HepG2 (cell line): ENCODE measurements at regions not wholly inside any gene's neighbourhood (a gene's known extent, or its start where the extent isn't known, plus 50 kb on each side); places are given as distances from the start of the nearest gene placed in this dataset.

ENCODE experiments used
- ATAC-seq: fragments of 200-7000 bp; cut with Tn5 transposase; 3 replicates; pipeline ENCODE4 v1.9.1; 2020; ENCODE audit warnings: mild to moderate bottlenecking, moderate library complexity
- BruUV-seq: library from RNA; stranded (reverse); fragments of 400-500 nt; replicated peaks from 2 replicates; lab custom pipeline; 2021; lab: Mats Ljungman, UMichigan
- CTCF ChIA-PET: fragments of 300-600 bp; formaldehyde crosslinking; extraction: SDS; loops from one replicate; lab custom pipeline; 2021; ENCODE audit warnings: low total read pairs, inconsistent platforms, low intra/inter-chr PET ratio; lab: Yijun Ruan, JAX
- POLR2A ChIA-PET: fragments of 350-600 bp; sonication (Branson Sonifier 250); formaldehyde crosslinking; loops from one replicate; lab custom pipeline; 2020; ENCODE audit warnings: antibody characterized with exemption, inconsistent platforms; lab: Yijun Ruan, JAX
- DNase-seq: peaks from one replicate; pipeline ENCODE4 v3.0.0-alpha.2; 2015; ENCODE audit warnings: low spot score
- FAIRE-seq: peaks from 3 replicates; lab custom pipeline; 2011; peaks lifted over from hg19 to GRCh38; lab: Jason Lieb, UNC
- H2AFZ ChIP-seq: one replicate; pipeline ENCODE4 v1.6.1; 2011; ENCODE audit warnings: low read length, inconsistent platforms
- H3K27ac ChIP-seq: fragments of 300-600 bp; 3 replicates; pipeline ENCODE4 v1.8.0; 2011; ENCODE audit warnings: mixed run types, mild to moderate bottlenecking, mixed read lengths, low read length, inconsistent platforms; ENCODE audit not compliant: insufficient read depth; ENCODE audit errors: extremely low read length
- H3K27me3 ChIP-seq, 2 experiments: fragments of 200-600 bp in 1 of 2; 2 replicates in 1 of 2; 3 replicates in 1 of 2; pipeline versions ENCODE4 v1.6.0 to v1.8.0; 2011; ENCODE audit warnings: low read length in 2 of 2, mild to moderate bottlenecking in 2 of 2, moderate library complexity in 2 of 2, inconsistent platforms in 1 of 2; ENCODE audit not compliant: insufficient read depth in 2 of 2, control insufficient read depth in 1 of 2
- H3K36me3 ChIP-seq, 2 experiments: fragments of 200-600 bp in 1 of 2; replicated peaks in 1 of 2; 2 replicates in 1 of 2; 3 replicates in 1 of 2; pipeline versions ENCODE4 v1.5.1 to v1.8.0; 2011; ENCODE audit warnings: low read length in 2 of 2, inconsistent platforms in 1 of 2; ENCODE audit not compliant: insufficient read depth in 2 of 2, control insufficient read depth in 1 of 2
- H3K4me1 ChIP-seq: 2 replicates; pipeline ENCODE4 v1.5.1; 2012; ENCODE audit warnings: low read length, inconsistent platforms; ENCODE audit not compliant: insufficient read depth
- H3K4me2 ChIP-seq: 2 replicates; pipeline ENCODE4 v1.6.0; 2011; ENCODE audit warnings: low read depth, low read length, inconsistent platforms
- H3K4me3 ChIP-seq, 3 experiments: fragments of 200-600 bp in 1 of 3; sonication (generic), shearing (Covaris generic) in 1 of 3; replicated peaks in 1 of 3; 2 replicates each; pipeline ENCODE4 v1.5.1; 2011 to 2016; ENCODE audit warnings: low read length in 3 of 3, inconsistent platforms in 2 of 3, low read depth in 2 of 3, mild to moderate bottlenecking in 2 of 3, control low read depth in 1 of 3, mixed read lengths in 1 of 3; ENCODE audit not compliant: insufficient read depth in 1 of 3
- H3K79me2 ChIP-seq: one replicate; pipeline ENCODE4 v1.6.1; 2011; ENCODE audit warnings: low read length, inconsistent platforms; ENCODE audit not compliant: insufficient read depth
- H3K9ac ChIP-seq: 2 replicates; pipeline ENCODE4 v1.6.0; 2011; ENCODE audit warnings: mild to moderate bottlenecking, low read depth, low read length, inconsistent platforms; ENCODE audit not compliant: insufficient read depth
- H3K9me3 ChIP-seq: 2 replicates; pipeline ENCODE4 v1.5.1; 2012; ENCODE audit warnings: mild to moderate bottlenecking, low read length
- H4K20me1 ChIP-seq: 2 replicates; pipeline ENCODE4 v1.6.0; 2011; ENCODE audit warnings: inconsistent platforms, mild to moderate bottlenecking, low read length, moderate library complexity; ENCODE audit not compliant: insufficient read depth
- BATF2 ChIP-seq: sonication (generic); formaldehyde crosslinking; IDR thresholded peaks from 2 replicates; pipeline ENCODE4 v1.8.0; 2022; ENCODE audit warnings: mild to moderate bottlenecking, missing genetic modification reagents, moderate library complexity
- CBX5 ChIP-seq: sonication (generic); formaldehyde crosslinking; IDR thresholded peaks from 2 replicates; pipeline ENCODE4 v1.4.0; 2020; ENCODE audit warnings: missing genetic modification reagents, borderline replicate concordance
- CEBPZ ChIP-seq: IDR thresholded peaks from 2 replicates; pipeline ENCODE4 v1.6.1; 2012; ENCODE audit warnings: low read length, improper control_type of control experiment
- CERS6 ChIP-seq: sonication (generic); formaldehyde crosslinking; IDR thresholded peaks from 2 replicates; pipeline ENCODE4 v1.5.0; 2020; ENCODE audit warnings: missing genetic modification reagents
- GTF2F1 ChIP-seq: fragments of 150-350 bp; IDR thresholded peaks from 2 replicates; pipeline ENCODE4 v1.6.1; 2014; ENCODE audit warnings: low read length
- HDAC1 ChIP-seq: sonication (generic); formaldehyde crosslinking; IDR thresholded peaks from 2 replicates; pipeline ENCODE4 v1.5.1; 2020; ENCODE audit warnings: mild to moderate bottlenecking, missing genetic modification reagents
- RERE ChIP-seq: IDR thresholded peaks from 2 replicates; pipeline ENCODE4 v1.6.1; 2016; ENCODE audit warnings: low read depth, missing genetic modification reagents, missing compliant biosample characterization
- ZFP90 ChIP-seq: sonication (generic); formaldehyde crosslinking; IDR thresholded peaks from 2 replicates; pipeline ENCODE4 v1.8.0; 2022; ENCODE audit warnings: missing genetic modification reagents, mild to moderate bottlenecking, inconsistent platforms, borderline replicate concordance
- ZNF496 ChIP-seq: sonication (generic); formaldehyde crosslinking; IDR thresholded peaks from 2 replicates; pipeline ENCODE4 v1.8.1; 2023; ENCODE audit warnings: mild to moderate bottlenecking, moderate library complexity, missing genetic modification reagents; ENCODE audit not compliant: insufficient replicate concordance
- ZNF615 ChIP-seq: sonication (generic); formaldehyde crosslinking; IDR thresholded peaks from 2 replicates; pipeline ENCODE4 v1.5.0; 2020; ENCODE audit warnings: mild to moderate bottlenecking, missing genetic modification reagents, borderline replicate concordance
- WGBS: methylation state at CpG from one replicate; pipeline ENCODE4 v1.1.6; 2017; ENCODE audit warnings: low lambda C conversion rate; 5-methylcytosine and 5-hydroxymethylcytosine counted together
- in situ Hi-C: cut with HindIII; loops from 2 replicates; pipeline ENCODE4 v1.10.0; 2017; ENCODE audit warnings: low pct_unique_long_range_greater_than_20kb; ENCODE audit not compliant: extremely low pct_ligation_motif_present
- intact Hi-C: fragments of 100-400 bp; cut with micrococcal nuclease; formaldehyde crosslinking; loops from one replicate; pipeline ENCODE4 v1.10.0; 2022; ENCODE audit not compliant: unreplicated experiment

- CTCF ChIA-PET = no interaction called here
- Histone ChIP-seq H3K9me3 (no peaks in the 10 kb centered on the region), H2AFZ (no peak overlapping the region), H3K36me3 (no peaks in the 10 kb centered on the region), H3K27ac (no peak overlapping the region), H3K27me3 (no peaks in the 10 kb centered on the region), H3K4me1 (no peaks in the 10 kb centered on the region), H3K79me2 (no peaks in the 10 kb centered on the region), H3K4me3 (no peak overlapping the region), H4K20me1 (no peaks in the 10 kb centered on the region), H3K4me2 (no peak overlapping the region), H3K9ac (no peak overlapping the region)
- POLR2A ChIA-PET = no interaction called here
- DNase-seq (no peak), ATAC-seq (no peak)
- in situ Hi-C loops = no loop called here
- no TSS peak for BruUV-seq
- intact Hi-C loops = no loop called here
- 45% methylated on average over 1 of the region's 1 CpG for WGBS
- no peak for TF ChIP-seq CBX5
- no peak for TF ChIP-seq ZFP90 (CRISPR knock-in tag)
- no peak for TF ChIP-seq CEBPZ
- no peak for TF ChIP-seq BATF2 (CRISPR knock-in tag)
- no peak for TF ChIP-seq CERS6 (CRISPR knock-in tag)
- no peak for TF ChIP-seq ZNF496 (CRISPR knock-in tag)
- TF ChIP-seq ZNF615 (CRISPR knock-in tag) = no peak
- no peak for TF ChIP-seq HDAC1 (CRISPR knock-in tag)
- no peak for TF ChIP-seq GTF2F1
- TF ChIP-seq RERE (CRISPR knock-in tag) = no peak
- TF ChIP-seq, all 625 proteins: peak for 0
- no peak for FAIRE-seq
These were observed 1531.0 kb downstream of the PCDH7 start for GRCh38 chr4:32251126-32251525.
